Activated naive CD4-positive, alpha-beta T cell treated with anti-CD3 and anti-CD28 coated beads for 36 hours (primary cell): ENCODE measurements at regions not wholly inside any gene's neighbourhood (a gene's known extent, or its start where the extent isn't known, plus 50 kb on each side); places are given as distances from the start of the nearest gene placed in this dataset.

ENCODE experiments used
- CTCF ChIA-PET: fragments of 350-600 bp; sonication (Branson Sonifier 250); formaldehyde crosslinking; loops from one replicate; lab custom pipeline; 2021; ENCODE audit warnings: antibody characterized with exemption; lab: Charles Lee
- DNase-seq: peaks from one replicate; pipeline ENCODE4 v3.0.0-alpha.2; 2020
- H3K27ac Mint-ChIP-seq: one replicate; pipeline ENCODE4 v1.8.0; 2021; ENCODE audit warnings: mild to moderate bottlenecking, mixed read lengths
- H3K27me3 Mint-ChIP-seq: one replicate; pipeline ENCODE4 v1.8.0; 2021; ENCODE audit warnings: low read depth, mixed read lengths
- H3K36me3 Mint-ChIP-seq: one replicate; pipeline ENCODE4 v1.8.0; 2021; ENCODE audit warnings: low read depth, mixed read lengths
- H3K4me1 Mint-ChIP-seq: one replicate; pipeline ENCODE4 v1.8.0; 2021; ENCODE audit warnings: low read depth, mixed read lengths
- H3K4me3 Mint-ChIP-seq: one replicate; pipeline ENCODE4 v1.8.0; 2021; ENCODE audit warnings: mild to moderate bottlenecking, moderate library complexity, mixed read lengths
- H3K9me3 Mint-ChIP-seq: one replicate; pipeline ENCODE4 v1.8.0; 2021; ENCODE audit warnings: mixed read lengths
- intact Hi-C: fragments of 100-400 bp; cut with micrococcal nuclease; formaldehyde crosslinking; loops from one replicate; pipeline ENCODE4 v1.15.1; 2023

DNA sequence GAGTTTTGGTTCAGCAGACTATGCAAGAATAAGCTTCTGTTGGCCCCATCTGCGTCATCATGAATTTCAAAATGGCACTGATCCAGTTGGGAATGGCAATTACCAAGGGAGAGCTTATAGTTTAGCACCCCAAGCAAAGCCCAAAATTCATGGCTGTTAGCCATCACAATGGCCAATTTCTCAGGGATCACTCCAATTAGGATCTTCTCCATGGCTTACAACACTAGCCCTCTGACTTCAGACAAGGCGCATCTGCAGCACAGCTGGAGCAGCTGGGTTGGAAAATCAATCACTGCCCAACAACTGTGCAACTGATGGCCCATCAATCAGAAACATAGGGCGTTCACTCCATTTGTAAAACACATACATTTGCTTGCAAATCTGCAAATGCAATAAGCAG, 273.6 kb downstream of the SRBD1 start:
- H3K9me3 Mint-ChIP-seq: no peaks in the 10 kb centered on the region
- H3K4me1 Mint-ChIP-seq: no peaks in the 10 kb centered on the region
- intact Hi-C loops: no loop called here
- H3K27me3 Mint-ChIP-seq: no peaks in the 10 kb centered on the region
- H3K36me3 Mint-ChIP-seq: no peaks in the 10 kb centered on the region
- no peak overlapping the region for H3K27ac Mint-ChIP-seq
- CTCF ChIA-PET: no interaction called here
- no peak overlapping the region for H3K4me3 Mint-ChIP-seq
- no peak for DNase-seq

DNA sequence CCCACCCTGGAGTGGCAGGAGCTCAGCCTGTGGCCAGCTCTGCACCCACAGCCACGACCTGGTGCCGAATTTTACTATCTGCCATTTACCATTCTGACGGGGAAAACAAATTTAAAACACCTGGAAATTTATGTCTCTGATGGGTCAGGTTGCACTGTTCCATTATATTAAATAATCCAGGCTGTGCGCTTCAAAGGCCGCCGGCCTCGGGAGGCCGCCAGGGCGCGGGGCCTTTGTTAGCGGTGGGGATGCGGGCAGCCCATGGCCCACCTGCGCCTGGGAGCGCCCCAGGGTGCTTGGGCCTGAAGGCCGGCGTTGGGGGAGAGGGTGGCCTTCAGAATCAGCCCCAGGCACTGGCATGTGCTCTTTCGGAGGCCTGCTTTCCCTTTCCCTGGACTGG, 276.9 kb downstream of the SRBD1 start:
- Mint-ChIP-seq H3K4me1 (no peaks in the 10 kb centered on the region), H3K27ac (no peak overlapping the region), H3K9me3 (no peaks in the 10 kb centered on the region), H3K4me3 (no peak overlapping the region), H3K27me3 (no peaks in the 10 kb centered on the region), H3K36me3 (no peaks in the 10 kb centered on the region)
- CTCF ChIA-PET: no interaction called here
- DNase-seq: no peak
- intact Hi-C loops: no loop called here

DNA sequence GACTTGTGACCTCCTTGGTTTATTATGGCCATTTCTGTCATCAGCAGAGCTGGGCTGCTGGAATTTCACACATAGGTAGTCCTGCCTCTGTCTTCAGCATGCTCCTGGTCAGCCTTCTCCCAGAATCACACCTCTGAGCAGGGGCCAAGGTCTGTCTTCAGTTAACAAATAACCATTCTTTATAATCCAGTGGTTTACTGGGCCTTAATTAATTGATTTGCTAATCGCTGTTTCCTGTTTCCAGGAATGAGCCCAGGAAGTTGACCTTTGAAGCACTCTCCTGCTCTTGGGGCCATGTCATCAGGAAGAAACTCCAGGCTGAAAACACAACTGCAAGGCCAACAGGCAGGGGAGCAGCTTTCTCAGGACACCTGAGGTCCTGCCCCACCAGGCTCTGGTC, 278.5 kb downstream of the SRBD1 start:
- no peaks in the 10 kb centered on the region for H3K36me3 Mint-ChIP-seq
- no peaks in the 10 kb centered on the region for H3K9me3 Mint-ChIP-seq
- H3K27me3 Mint-ChIP-seq: no peaks in the 10 kb centered on the region
- CTCF ChIA-PET: no interaction called here
- no peak overlapping the region for H3K4me3 Mint-ChIP-seq
- no peak for DNase-seq
- no peaks in the 10 kb centered on the region for H3K4me1 Mint-ChIP-seq
- H3K27ac Mint-ChIP-seq: no peak overlapping the region
- intact Hi-C loops: no loop called here

DNA sequence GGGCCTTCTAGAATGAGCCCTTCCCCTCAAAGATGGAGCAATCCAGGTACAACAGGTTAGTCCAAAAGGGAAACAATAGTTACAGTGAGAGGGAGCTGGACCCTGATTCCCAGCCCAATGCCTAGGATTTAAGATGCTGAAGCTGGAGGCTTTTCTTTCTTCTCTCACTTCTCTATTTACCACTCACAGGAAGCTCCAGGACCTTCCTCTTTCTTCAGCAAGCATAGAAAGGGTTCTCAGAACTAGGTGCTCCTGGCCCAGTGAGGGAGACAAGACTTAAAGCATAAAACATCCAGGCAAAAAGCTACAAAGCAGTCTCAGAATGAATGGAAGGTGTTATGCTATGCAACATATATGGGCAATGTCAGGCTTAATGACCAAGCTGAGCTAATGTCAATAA, 279.0 kb downstream of the SRBD1 start:
- Mint-ChIP-seq H3K36me3 (no peaks in the 10 kb centered on the region), H3K4me3 (no peak overlapping the region), H3K27ac (no peak overlapping the region), H3K9me3 (no peaks in the 10 kb centered on the region), H3K4me1 (no peaks in the 10 kb centered on the region), H3K27me3 (no peaks in the 10 kb centered on the region)
- DNase-seq: no peak
- intact Hi-C loops: no loop called here
- CTCF ChIA-PET: no interaction called here

DNA sequence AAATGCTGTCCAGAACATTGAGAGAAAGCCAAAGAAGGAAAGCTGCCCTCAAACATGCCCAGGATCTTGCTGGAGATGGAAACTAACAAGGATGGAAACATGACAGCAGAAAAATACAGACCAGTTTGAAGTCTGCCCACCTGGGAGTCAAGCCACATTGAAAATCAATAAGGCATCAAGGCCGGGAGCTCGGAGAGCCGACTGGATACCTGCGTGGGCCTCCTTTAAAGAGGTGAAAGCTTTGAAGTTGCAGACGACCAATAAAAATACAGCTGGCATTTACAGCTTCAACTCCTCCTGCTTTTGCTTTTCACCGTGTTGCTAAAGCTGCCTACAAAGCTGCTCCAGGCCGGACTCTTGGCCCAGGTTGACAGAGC, 279.7 kb downstream of the SRBD1 start:
- no peak overlapping the region for H3K4me3 Mint-ChIP-seq
- no peaks in the 10 kb centered on the region for H3K27me3 Mint-ChIP-seq
- CTCF ChIA-PET: interaction anchor here (0.6 kb wide), 1 partner anchor 246 kb away, joined by 3 read pairs; no protein-coding TSS in a partner anchor
- no peak overlapping the region for H3K27ac Mint-ChIP-seq
- DNase-seq: no peak
- H3K36me3 Mint-ChIP-seq: no peaks in the 10 kb centered on the region
- intact Hi-C loops: no loop called here
- H3K4me1 Mint-ChIP-seq: no peaks in the 10 kb centered on the region
- H3K9me3 Mint-ChIP-seq: no peaks in the 10 kb centered on the region

DNA sequence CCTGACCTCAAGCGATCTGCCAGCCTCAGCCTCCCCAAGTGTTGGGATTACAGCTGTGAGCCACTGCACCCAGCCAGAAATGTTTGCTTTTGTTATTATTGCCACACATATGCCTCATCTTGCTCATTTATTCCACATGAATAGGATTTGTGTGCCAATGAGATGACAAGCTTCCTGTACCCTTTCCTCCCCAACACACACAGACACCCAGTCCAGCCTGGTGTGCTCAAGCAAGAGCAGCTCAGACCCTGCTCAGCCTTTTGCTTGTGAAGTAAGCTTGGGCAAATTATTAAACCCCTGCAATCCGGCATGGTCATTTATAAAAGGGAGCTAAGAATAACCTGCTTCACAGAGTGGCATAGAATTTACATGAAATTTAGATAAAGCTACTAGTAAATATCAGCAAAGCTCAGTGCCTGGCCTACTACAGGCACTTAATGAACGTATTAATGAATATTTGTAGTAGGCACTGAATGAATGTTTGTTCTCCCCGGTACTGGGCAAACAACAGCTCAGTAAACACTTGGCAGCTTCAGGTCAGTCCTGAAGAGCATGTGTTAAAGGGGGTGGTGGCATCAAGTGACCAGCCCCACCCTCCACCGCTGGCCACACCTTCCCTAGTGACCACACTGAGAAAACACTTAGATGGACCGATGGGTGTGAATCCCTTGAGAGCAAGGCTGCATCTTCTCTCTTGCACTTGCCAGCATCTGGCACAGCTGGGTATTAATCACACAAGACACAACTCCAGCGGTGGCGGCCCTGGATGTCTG, 280.2 kb downstream of the SRBD1 start:
- no peak for DNase-seq
- H3K4me1 Mint-ChIP-seq: no peaks in the 10 kb centered on the region
- no peaks in the 10 kb centered on the region for H3K36me3 Mint-ChIP-seq
- H3K27me3 Mint-ChIP-seq: no peaks in the 10 kb centered on the region
- CTCF ChIA-PET: interaction anchor here (0.6 kb wide), 1 partner anchor 246 kb away, joined by 3 read pairs; no protein-coding TSS in a partner anchor
- no peak overlapping the region for H3K4me3 Mint-ChIP-seq
- no peaks in the 10 kb centered on the region for H3K9me3 Mint-ChIP-seq
- intact Hi-C loops: no loop called here
- no peak overlapping the region for H3K27ac Mint-ChIP-seq

DNA sequence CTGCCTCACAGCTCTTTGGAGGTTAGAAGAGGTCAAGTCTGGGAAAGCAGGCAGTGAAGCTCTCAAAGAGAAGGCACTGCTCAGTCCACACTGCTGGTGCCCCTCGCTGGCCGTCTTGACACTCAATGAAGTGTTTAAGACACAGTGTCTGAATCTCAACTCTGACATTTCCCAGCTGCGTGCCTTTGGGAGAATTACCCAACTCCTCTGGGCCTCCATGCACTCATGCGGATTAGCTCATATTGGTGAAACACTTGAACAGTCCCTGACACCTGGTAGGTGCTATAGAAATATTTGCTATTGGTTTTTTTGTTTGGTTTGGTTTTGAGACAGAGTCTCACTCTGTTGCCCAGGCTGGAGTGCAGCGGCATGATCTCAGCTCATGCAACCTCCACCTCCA, 281.0 kb downstream of the SRBD1 start:
- no peak for DNase-seq
- no peaks in the 10 kb centered on the region for H3K4me1 Mint-ChIP-seq
- intact Hi-C loops: no loop called here
- H3K4me3 Mint-ChIP-seq: no peak overlapping the region
- H3K9me3 Mint-ChIP-seq: no peaks in the 10 kb centered on the region
- no peaks in the 10 kb centered on the region for H3K27me3 Mint-ChIP-seq
- H3K36me3 Mint-ChIP-seq: no peaks in the 10 kb centered on the region
- no peak overlapping the region for H3K27ac Mint-ChIP-seq
- CTCF ChIA-PET: no interaction called here

DNA sequence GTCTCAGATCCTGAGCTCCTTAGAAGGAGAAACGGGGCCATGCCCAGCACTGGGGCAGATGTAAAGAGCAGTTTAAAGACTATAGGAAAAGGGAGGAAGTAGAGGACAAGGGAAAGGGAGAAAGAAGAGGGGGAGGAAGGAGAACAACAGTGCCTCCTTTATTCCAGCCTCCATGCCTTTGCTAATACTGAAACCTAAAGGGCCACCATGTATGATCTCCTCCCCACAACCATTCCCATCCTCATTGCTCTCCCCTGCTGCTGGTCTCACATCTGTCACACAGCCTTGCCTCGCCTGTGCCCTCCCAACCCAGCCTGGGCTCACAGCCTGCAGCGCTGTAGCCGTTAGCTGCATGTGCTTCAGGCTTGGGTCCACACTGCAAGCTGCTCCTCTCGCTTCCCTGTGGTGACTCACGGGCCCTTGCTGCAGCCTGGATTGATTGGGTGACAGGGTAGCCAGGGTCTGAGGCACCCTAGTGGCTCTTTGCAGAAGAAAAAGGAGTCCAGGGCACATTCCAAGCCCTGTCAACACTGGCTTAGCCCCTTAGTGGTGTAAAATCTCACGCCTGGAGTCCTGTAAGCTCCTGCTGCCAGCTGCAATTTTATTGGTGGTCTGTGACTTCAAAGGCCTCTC, 281.9 kb downstream of the SRBD1 start:
- Mint-ChIP-seq H3K4me1 (no peaks in the 10 kb centered on the region), H3K4me3 (no peak overlapping the region), H3K36me3 (no peaks in the 10 kb centered on the region), H3K9me3 (no peaks in the 10 kb centered on the region), H3K27me3 (no peaks in the 10 kb centered on the region), H3K27ac (no peak overlapping the region)
- intact Hi-C loops: no loop called here
- DNase-seq: no peak
- CTCF ChIA-PET: interaction anchor here (0.9 kb wide), 1 partner anchor 12 kb away, joined by 3 read pairs; no protein-coding TSS in a partner anchor

DNA sequence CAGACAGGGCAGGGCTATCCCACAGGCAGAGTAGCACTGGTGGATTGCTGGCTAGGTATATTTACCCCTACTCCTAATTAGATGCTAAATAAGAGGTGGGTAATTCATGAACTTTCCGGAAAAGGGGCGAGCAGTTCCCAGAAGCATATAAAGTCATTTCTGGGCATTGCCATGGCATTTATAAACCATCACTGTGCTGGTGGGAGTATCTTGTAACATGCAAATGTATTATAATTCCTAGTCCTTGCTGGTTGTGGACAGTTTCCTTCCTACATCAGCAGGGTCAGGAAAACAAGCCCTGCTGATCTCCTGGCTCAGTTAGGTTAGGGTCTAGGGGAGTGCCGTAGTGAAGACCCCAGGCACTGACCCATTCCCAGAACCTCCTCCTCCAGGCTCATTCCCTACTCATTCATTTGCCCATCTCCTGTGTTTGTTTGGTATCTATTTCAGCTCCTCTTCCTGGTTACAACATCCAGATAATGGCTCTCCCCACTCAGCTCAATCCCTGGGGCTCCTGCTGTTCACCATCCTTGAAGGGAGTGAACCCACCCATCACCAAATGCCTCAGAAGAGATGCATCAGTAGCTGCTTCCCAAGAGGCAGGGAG, 282.7 kb downstream of the SRBD1 start:
- H3K4me3 Mint-ChIP-seq: no peak overlapping the region
- CTCF ChIA-PET: interaction anchor here (0.9 kb wide), 1 partner anchor 12 kb away, joined by 3 read pairs; no protein-coding TSS in a partner anchor

DNA sequence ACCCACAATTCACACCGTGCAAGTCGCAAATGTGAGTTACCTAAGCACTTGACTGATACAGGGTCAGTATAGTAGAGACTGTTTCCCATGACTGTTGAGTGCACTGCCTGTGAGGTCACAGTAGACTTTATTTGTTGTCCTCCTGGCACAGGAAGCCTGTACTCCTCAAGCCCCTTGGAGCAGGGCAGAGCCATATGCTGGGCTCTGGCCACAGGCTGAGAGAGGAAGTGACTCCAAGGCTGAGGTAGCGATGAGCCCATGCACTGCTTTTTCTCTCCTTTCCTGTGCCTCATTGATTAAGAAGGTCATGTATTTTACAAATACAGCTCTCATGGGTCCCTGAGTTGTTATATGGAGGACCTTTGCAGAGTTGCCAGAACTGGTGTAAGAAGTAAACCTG, 287.7 kb downstream of the SRBD1 start:
- Mint-ChIP-seq H3K27ac (no peak overlapping the region), H3K4me1 (no peaks in the 10 kb centered on the region), H3K4me3 (no peak overlapping the region), H3K9me3 (peaks cover 2% of the 10 kb centered on the region), H3K27me3 (peaks cover 3% of the 10 kb centered on the region), H3K36me3 (no peaks in the 10 kb centered on the region)
- intact Hi-C loops: no loop called here
- CTCF ChIA-PET: no interaction called here
- DNase-seq: no peak

More for the DNA sequence above, 282.7 kb downstream of the SRBD1 start:
- intact Hi-C loops: no loop called here
- no peak for DNase-seq
- H3K36me3 Mint-ChIP-seq: no peaks in the 10 kb centered on the region
- H3K4me1 Mint-ChIP-seq: no peaks in the 10 kb centered on the region
- no peak overlapping the region for H3K27ac Mint-ChIP-seq
- H3K27me3 Mint-ChIP-seq: no peaks in the 10 kb centered on the region
- H3K9me3 Mint-ChIP-seq: peaks cover 2% of the 10 kb centered on the region

DNA sequence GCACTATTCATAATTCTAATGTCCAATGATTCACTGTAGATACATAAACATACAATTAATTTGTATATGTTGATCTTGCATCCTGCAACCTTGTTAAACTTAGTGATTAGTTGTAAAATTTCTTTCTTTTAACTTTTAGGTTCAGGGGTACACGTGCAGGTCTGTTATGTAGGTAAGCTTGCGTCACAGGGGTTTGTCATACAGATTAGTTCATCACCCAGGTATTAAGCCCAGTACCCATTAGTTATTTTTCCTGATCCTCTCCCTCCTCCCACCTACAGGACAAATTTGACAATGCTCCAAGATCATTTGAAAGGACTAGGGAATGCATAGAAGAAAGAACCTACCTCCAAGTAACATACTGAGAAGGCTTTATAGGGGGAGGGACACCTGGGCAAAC, 290.1 kb downstream of the SRBD1 start:
- peaks cover 3% of the 10 kb centered on the region for H3K27me3 Mint-ChIP-seq
- no peaks in the 10 kb centered on the region for H3K4me1 Mint-ChIP-seq
- no peak overlapping the region for H3K4me3 Mint-ChIP-seq
- no peak for DNase-seq
- H3K27ac Mint-ChIP-seq: no peak overlapping the region
- peaks cover 2% of the 10 kb centered on the region for H3K9me3 Mint-ChIP-seq
- CTCF ChIA-PET: no interaction called here
- intact Hi-C loops: no loop called here
- no peaks in the 10 kb centered on the region for H3K36me3 Mint-ChIP-seq

DNA sequence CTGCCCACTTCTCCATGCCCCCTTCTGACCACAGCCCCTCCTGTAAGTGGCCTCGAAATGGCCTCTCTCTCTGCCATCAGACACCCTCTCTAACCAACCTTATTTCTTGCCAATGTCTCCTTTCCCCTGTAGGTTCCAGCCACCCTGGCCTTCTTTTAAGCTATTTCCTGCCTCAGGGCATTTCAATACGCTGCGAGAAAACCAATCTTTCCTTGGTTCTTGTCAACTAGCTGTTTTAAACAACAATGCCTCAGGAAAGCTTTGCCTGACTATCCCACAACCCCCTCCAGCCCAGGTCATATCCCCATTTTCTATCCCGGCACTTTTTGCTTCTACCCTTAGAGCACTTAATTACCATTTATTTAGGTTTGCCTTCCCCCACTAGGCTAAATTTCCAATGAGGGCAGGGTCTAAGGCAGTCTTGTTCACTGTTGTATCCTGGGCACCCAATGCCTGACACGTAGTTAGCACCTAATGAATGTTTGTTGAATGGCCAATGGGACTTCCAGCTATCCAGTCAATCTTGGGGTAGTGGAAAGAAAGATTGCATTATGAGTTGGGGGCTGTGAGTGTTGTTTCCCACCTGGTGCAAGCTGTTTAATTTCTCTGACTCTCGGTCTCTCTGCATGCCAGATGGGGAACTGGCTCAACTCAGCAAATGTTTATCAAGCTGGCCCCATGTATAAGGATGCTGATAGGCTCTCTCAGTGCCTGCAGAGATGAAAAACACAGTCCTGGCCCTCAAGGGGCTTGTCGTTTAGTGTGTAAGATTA, 291.2 kb downstream of the SRBD1 start:
- no peaks in the 10 kb centered on the region for H3K36me3 Mint-ChIP-seq
- DNase-seq: no peak
- H3K27ac Mint-ChIP-seq: no peak overlapping the region
- CTCF ChIA-PET: no interaction called here
- peaks cover 2% of the 10 kb centered on the region for H3K9me3 Mint-ChIP-seq
- H3K4me3 Mint-ChIP-seq: no peak overlapping the region
- intact Hi-C loops: no loop called here
- H3K4me1 Mint-ChIP-seq: no peaks in the 10 kb centered on the region
- peaks cover 3% of the 10 kb centered on the region for H3K27me3 Mint-ChIP-seq
